CD4-positive, alpha-beta T cell treated with Interleukin-21 for 1 hour (primary cell): ENCODE measurements at regions not wholly inside any gene's neighbourhood (a gene's known extent, or its start where the extent isn't known, plus 50 kb on each side); places are given as distances from the start of the nearest gene placed in this dataset.
"Not testable (repeated sequence)": the region's sequence is repeated elsewhere in the genome, so short reads cannot be mapped to it uniquely, and the experiment has no call there.

Source experiments
- DNase-seq: peaks from one replicate; pipeline ENCODE4 v3.0.0-alpha.2; 2020

GRCh38 chr11:37248145-37248544, 650.1 kb upstream of the RAG2 start:
- DNase-seq = no peak

DNA sequence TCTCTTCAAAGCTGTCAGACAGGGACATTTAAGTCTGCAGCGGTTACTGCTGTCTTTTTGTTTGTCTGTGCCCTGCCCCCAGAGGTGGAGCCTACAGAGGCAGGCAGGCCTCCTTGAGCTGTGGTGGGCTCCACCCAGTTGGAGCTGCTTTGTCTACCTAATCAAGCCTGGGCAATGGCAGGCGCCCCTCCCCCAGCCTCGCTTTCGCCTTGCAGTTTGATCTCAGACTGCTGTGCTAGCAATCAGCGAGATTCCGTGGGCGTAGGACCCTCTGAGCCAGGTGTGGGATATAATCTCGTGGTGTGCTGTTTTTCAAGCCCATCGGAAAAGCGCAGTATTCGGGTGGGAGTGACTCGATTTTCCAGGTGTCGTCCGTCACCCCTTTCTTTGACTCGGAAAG, 648.1 kb upstream of the RAG2 start:
- DNase-seq = not testable (repeated sequence)

DNA sequence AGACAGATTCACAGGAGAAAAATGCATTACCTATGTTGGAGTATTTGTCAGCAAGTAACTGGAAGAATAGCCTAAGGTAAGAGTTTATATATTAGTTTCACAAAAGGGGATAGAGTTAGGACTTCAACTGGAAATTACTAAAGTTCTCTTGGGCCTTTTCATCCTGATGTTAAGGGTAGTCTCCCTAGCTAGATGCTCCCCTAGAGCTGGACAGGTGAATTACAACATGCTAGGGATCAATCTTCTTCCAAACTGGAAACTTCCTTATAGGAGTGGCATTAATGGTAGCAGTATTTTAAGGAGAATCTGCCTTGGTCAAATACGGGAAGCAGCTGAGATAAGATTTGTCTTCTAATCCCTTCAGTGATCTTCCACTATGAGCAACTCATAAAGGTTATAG, 632.8 kb upstream of the RAG2 start:
- DNase-seq = no peak

GRCh38 chr11:37223962-37224361, 625.9 kb upstream of the RAG2 start:
- no peak for DNase-seq

GRCh38 chr11:37203006-37203405, 605.0 kb upstream of the RAG2 start:
- no peak for DNase-seq

DNA sequence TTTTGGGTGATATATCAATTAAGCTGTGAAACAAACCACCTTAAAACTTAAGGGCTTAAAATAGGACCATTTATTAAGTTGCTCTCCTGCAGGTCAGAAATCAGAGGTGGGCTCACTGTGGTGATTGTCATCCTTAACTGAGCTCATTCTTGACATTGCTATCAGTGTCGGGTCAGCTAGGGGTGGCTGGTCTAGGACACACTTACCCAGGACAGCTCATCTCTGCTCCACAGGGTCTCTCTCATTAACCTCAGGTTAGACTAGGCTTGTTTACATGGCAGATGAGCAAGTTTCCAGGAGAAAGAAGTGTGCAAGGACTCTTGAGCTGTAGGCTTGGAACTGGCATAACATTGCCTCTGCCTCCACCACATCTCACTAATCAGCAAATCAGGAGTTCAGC, 601.0 kb upstream of the RAG2 start:
- no peak for DNase-seq

DNA sequence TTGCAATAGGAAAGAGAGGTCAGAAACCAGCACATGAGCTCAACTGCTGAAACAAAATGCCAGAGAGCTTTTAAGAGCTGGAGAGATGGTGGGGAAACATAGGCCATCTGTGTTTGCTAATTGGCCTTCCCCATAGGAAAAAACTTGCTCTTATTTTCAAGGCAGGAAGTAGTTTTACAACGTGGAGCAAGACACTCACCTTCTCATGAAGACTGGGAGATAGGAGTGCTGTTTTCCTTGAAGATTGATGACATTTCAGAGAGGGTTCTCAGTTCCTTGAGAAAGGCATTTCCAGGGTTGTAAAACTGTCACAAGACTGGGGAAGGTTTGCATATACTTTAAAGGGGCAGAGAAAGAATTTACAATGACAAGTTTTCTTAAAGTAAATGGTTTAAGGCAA, 586.3 kb upstream of the RAG2 start:
- DNase-seq = no peak

- DNase-seq = no peak
These were observed 584.0 kb upstream of the RAG2 start for GRCh38 chr11:37182031-37182430.

DNA sequence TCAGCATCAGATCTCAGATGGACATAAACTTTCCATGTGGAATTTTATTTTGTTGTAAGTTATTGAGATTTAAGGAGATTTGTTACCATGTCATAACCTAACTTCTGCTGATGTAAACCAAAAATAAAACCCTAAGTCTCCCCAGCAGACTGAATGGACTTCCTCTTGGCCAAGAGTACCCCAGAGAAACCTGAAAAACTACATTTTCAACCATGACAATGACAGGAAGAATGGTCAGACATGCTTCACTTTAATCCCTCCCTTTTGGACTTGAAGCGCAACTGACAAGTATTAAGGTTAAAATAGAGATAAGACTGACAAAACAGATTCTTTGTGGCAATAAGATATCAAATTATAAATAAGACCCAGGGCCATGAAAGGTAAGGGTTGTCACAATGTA, 579.7 kb upstream of the RAG2 start:
- DNase-seq = no peak

DNA sequence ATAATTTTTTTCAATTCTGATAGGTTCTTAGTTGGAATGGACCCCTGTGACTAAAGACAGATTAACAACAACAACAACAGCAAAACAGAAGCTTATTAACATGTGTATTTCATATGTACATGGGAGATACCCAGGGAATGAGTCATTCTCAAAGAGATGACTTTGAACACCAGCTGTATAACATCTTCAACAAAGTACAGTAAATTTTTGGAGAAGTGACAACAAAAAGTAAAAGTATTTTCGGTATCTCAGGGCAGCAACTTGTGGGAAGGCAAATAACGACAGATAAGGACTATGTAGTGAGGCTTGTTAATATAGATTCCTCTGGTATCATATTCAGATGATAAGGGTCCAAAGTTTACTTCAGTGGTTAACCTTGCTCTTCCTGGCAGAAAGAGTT, 573.4 kb upstream of the RAG2 start:
- DNase-seq = no peak

- DNase-seq = no peak
These were observed 572.3 kb upstream of the RAG2 start for GRCh38 chr11:37170311-37170710.

GRCh38 chr11:37145434-37145833, 547.4 kb upstream of the RAG2 start:
- DNase-seq = not testable (repeated sequence)

GRCh38 chr11:37142591-37142990, 544.6 kb upstream of the RAG2 start:
- DNase-seq = no peak

- DNase-seq = no peak
These were observed 543.7 kb upstream of the RAG2 start for GRCh38 chr11:37141707-37142106.

- DNase-seq = not testable (repeated sequence)
These were observed 537.6 kb upstream of the RAG2 start for GRCh38 chr11:37135606-37136005.

DNA sequence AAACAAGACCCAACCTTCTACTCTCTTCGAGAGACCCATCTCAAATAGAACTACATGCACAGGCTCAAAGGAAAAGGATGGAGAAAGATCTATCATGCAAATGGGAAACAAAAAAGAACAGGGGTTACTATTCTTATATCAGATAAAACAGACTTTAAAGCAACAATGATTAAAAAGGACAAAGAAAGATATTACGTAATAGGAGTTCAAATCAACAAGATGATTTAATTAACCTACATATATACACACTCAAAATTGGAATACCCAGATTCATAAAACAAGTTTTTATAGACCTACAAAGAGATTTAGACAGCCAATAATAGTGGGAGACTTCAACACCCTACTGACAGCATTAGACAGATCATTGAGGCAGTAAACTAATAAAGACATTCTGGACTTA, 536.6 kb upstream of the RAG2 start:
- DNase-seq = no peak

DNA sequence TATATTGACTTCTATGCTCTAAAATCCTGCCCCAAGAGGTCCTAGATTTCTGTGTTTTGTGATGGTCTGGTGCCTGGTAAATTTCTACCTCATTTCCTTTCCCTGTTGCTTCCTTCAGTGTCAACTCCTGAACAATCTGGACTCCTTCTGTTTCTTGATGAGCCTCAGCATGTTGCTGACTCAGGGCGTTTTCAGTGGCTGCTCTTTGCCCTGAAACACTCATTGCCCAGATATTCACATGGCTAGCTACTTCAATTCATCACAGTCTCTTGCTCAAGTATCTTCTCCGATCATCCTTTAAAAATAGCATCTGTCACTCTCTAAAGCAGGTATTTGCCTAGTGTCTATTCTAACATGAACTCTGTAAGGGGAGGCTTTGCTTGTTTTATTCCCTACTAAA, 526.3 kb upstream of the RAG2 start:
- no peak for DNase-seq

DNA sequence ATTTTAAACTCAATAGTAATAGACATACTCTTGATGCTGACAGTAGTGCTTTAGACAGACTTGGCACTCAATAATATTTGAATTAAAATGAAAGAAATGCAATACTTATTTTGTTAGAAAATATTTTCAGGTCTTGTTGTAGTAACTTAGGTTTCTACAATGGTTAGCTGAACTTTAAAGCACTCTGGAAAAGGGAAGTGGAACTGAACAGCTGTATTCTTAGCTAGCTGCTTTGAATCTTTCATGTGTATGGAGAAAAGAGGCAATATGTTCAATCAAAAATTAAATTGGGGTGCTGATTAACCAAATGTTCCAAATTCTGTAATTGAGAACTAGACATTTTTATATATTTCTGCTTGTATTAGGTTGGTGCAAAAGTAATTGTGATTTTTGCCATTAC, 517.9 kb upstream of the RAG2 start:
- DNase-seq = no peak

- DNase-seq = no peak
These were observed 512.3 kb upstream of the RAG2 start for GRCh38 chr11:37110385-37110784.

DNA sequence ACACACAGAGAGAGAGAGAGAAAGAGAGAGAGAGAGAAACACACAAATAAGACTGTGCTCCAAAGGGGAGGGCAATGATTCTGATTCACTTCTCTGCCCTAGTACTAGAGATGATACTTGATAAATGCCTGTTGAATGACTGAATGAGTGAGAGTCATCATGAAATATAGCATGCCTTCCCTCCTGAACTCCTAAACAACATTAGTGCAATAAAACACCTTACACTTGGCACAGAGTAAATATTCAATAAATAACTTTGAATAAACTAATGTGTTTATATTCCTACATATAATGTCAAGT, 511.2 kb upstream of the RAG2 start:
- DNase-seq = no peak

- no peak for DNase-seq
These were observed 510.6 kb upstream of the RAG2 start for GRCh38 chr11:37108436-37109285.

GRCh38 chr11:37107831-37108230, 509.8 kb upstream of the RAG2 start:
- DNase-seq = no peak

DNA sequence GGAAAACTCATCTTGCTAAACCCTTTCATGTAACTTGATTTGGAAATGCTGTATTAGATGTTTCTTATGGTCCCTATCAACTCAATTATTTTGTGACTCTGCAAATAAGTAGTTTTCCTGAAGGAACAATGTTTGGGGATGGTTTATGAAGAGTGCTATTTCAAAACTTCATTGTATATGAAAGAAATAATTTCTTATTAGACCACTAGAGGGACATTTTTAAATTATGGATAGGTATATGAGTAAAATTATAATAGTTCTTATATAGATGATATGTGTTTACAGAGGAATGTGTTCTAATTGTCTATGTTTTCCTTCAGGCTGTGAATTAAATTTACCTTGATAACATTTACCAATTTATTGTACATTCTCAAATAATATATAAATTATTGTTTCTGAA, 509.4 kb upstream of the RAG2 start:
- DNase-seq = no peak

GRCh38 chr11:37105427-37105826, 507.4 kb upstream of the RAG2 start:
- no peak for DNase-seq

- DNase-seq = no peak
These were observed 506.3 kb upstream of the RAG2 start for GRCh38 chr11:37104380-37104779.

DNA sequence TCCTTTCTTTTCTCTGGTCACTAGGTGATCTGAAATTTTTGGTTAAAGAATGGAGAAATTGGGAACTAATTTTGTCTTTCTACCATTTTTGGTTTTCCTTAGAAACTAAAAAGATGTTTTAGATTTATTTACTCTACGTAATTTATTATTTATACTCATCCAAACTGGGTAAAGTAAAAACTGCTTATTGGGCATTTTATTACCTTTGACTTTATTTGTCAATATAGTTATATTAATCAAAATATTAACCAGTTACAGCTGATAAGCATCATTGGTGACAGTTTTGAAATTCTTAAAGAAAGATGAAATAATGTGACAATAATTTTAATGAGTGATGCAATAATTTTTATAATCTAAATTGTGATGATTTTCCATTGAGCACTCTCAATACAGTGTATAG, 502.0 kb upstream of the RAG2 start:
- DNase-seq = no peak
